ENCODE measurements at regions not wholly inside any gene's neighbourhood (a gene's known extent, or its start where the extent isn't known, plus 50 kb on each side); places are given as distances from the start of the nearest gene placed in this dataset.

DNA sequence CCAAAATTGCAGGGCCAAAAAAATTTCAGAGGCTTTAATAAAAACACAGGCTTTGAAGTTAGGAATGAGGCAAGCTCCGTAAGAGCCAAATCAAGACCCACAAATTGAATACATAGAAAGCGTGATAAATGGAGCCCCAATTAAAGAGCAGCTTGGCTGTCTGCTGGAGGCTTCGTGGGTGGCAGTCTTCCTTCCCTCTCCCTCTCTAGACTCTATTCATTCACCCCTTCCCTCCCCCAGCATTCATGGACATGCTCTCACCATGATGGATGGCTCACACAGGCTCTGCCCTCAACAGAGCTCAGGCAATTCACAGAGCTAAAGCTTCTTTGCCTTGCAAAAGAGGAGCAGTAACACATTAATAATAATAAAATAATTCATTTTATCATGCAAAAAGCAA is 214.1 kb downstream of the HERPUD2 start:
- BruUV-seq (replicated peaks): no TSS peak
- no peak for DNase-seq (ENCODE audit: unreplicated experiment)
- Mint-ChIP-seq H3K27me3 (ENCODE audit: insufficient read depth, unreplicated experiment) (peaks cover 98% of the 10 kb centered on the region), H3K4me1 (ENCODE audit: insufficient read depth, unreplicated experiment) (no peaks in the 10 kb centered on the region), H3K9me3 (ENCODE audit: unreplicated experiment) (no peaks in the 10 kb centered on the region), H3K27ac (ENCODE audit: low read depth, unreplicated experiment) (no peak overlapping the region), H3K4me3 (ENCODE audit: unreplicated experiment) (no peak overlapping the region), H3K36me3 (ENCODE audit: insufficient read depth, unreplicated experiment) (no peaks in the 10 kb centered on the region)
- CTCF ChIA-PET: interaction anchor here (1.1 kb wide), 1 partner anchor 39 kb away, joined by 5 read pairs; no protein-coding TSS in a partner anchor
- TF ChIP-seq, protein P1, sequence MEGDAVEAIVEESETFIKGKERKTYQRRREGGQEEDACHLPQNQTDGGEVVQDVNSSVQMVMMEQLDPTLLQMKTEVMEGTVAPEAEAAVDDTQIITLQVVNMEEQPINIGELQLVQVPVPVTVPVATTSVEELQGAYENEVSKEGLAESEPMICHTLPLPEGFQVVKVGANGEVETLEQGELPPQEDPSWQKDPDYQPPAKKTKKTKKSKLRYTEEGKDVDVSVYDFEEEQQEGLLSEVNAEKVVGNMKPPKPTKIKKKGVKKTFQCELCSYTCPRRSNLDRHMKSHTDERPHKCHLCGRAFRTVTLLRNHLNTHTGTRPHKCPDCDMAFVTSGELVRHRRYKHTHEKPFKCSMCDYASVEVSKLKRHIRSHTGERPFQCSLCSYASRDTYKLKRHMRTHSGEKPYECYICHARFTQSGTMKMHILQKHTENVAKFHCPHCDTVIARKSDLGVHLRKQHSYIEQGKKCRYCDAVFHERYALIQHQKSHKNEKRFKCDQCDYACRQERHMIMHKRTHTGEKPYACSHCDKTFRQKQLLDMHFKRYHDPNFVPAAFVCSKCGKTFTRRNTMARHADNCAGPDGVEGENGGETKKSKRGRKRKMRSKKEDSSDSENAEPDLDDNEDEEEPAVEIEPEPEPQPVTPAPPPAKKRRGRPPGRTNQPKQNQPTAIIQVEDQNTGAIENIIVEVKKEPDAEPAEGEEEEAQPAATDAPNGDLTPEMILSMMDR (IDR thresholded peaks at IDR 0.05; ENCODE audit: unreplicated experiment): no peak
- POLR2A ChIA-PET: no interaction called here
- intact Hi-C loops (cut with micrococcal nuclease): no loop called here

DNA sequence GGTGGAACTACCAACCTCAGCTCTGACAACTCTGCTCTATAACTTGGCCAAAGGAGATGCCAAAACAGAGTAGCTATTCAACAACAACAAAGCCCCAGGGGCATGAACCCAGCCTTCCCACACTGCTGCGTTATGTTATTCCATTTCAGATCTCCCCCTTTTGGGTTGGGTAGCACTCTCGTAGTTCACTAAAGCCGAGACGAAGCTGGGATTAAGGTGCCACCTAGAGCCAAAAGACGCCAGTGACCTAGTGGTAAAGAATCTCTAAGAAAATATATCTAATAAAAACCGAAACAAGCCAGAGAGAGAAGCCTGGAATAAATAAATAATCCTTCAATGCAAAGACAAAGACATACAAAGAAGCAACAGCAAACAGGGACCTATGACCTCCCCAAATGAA is 217.3 kb downstream of the HERPUD2 start:
- H3K36me3 Mint-ChIP-seq (ENCODE audit: insufficient read depth, unreplicated experiment): no peaks in the 10 kb centered on the region
- H3K9me3 Mint-ChIP-seq (ENCODE audit: unreplicated experiment): no peaks in the 10 kb centered on the region
- intact Hi-C loops (cut with micrococcal nuclease): no loop called here
- ChIA-PET CTCF (no interaction called here), POLR2A (no interaction called here)
- TF ChIP-seq, protein P1 (IDR thresholded peaks at IDR 0.05; ENCODE audit: unreplicated experiment): no peak
- no peak for DNase-seq (ENCODE audit: unreplicated experiment)
- no peaks in the 10 kb centered on the region for H3K4me1 Mint-ChIP-seq (ENCODE audit: insufficient read depth, unreplicated experiment)
- peaks cover 70% of the 10 kb centered on the region for H3K27me3 Mint-ChIP-seq (ENCODE audit: insufficient read depth, unreplicated experiment)
- no peak overlapping the region for H3K27ac Mint-ChIP-seq (ENCODE audit: low read depth, unreplicated experiment)
- no peak overlapping the region for H3K4me3 Mint-ChIP-seq (ENCODE audit: unreplicated experiment)
- BruUV-seq (replicated peaks): no TSS peak

DNA sequence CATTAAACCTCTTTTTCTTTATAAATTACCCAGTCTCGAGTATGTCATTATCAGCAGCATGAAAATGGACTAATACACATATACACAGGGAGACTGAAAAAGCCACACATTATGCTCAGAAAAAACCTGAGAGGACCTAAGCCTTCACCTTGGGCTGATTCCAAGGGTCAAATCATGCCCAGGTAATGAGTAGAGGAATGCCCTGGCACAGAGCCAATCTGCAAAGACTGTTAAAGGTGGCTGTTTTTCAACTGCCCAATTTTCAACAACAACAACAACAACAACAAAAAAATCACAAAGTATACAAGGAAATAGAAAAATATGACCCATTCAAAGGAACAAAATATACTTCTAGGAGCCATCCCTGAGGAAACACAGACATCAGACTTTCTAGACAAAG is 220.2 kb upstream of the TBX20 start:
- Mint-ChIP-seq H3K27ac (ENCODE audit: low read depth, unreplicated experiment) (no peak overlapping the region), H3K9me3 (ENCODE audit: unreplicated experiment) (no peaks in the 10 kb centered on the region), H3K4me3 (ENCODE audit: unreplicated experiment) (no peak overlapping the region), H3K27me3 (ENCODE audit: insufficient read depth, unreplicated experiment) (peaks cover 45% of the 10 kb centered on the region), H3K4me1 (ENCODE audit: insufficient read depth, unreplicated experiment) (no peaks in the 10 kb centered on the region), H3K36me3 (ENCODE audit: insufficient read depth, unreplicated experiment) (no peaks in the 10 kb centered on the region)
- ChIA-PET POLR2A (no interaction called here), CTCF (no interaction called here)
- no TSS peak for BruUV-seq (replicated peaks)
- intact Hi-C loops (cut with micrococcal nuclease): no loop called here
- peak; percentile 18 for DNase-seq (ENCODE audit: unreplicated experiment)
- TF ChIP-seq, protein P1 (IDR thresholded peaks at IDR 0.05; ENCODE audit: unreplicated experiment): no peak

DNA sequence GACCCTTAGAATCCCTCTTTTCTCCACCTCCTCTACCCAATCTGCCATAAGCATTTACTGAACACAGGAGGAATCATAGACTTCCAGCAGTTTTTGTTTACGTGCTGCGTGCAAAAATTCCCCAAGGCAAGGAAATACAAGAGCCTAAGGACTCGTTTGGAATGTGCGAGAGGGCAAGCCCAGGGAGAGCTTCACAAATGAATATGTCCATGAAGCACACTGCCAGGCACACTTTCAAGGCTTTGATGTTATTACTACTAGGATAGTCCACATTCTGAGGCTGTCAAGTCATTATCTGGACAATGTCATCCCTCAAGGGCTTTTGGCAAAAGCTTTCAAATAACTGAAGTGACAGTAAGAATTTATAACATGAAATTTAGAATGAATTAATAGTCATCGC is 214.7 kb upstream of the TBX20 start:
- BruUV-seq (replicated peaks): no TSS peak
- Mint-ChIP-seq H3K27me3 (ENCODE audit: insufficient read depth, unreplicated experiment) (peaks cover 27% of the 10 kb centered on the region), H3K9me3 (ENCODE audit: unreplicated experiment) (no peaks in the 10 kb centered on the region), H3K4me1 (ENCODE audit: insufficient read depth, unreplicated experiment) (no peaks in the 10 kb centered on the region), H3K36me3 (ENCODE audit: insufficient read depth, unreplicated experiment) (no peaks in the 10 kb centered on the region), H3K4me3 (ENCODE audit: unreplicated experiment) (no peak overlapping the region), H3K27ac (ENCODE audit: low read depth, unreplicated experiment) (no peak overlapping the region)
- POLR2A ChIA-PET: no interaction called here
- TF ChIP-seq, protein P1 (IDR thresholded peaks at IDR 0.05; ENCODE audit: unreplicated experiment): no peak
- intact Hi-C loops (cut with micrococcal nuclease): no loop called here
- CTCF ChIA-PET: no interaction called here
- DNase-seq (ENCODE audit: unreplicated experiment): no peak
